Calu3 (cell line): ENCODE measurements at regions not wholly inside any gene's neighbourhood (a gene's known extent, or its start where the extent isn't known, plus 50 kb on each side); places are given as distances from the start of the nearest gene placed in this dataset.

Experiments
- BruUV-seq: library from RNA; stranded (reverse); fragments of 400-500 nt; replicated peaks from 2 replicates; lab custom pipeline; 2021; lab: Mats Ljungman, UMichigan
- CTCF ChIA-PET: fragments of 300-600 bp; sonication (Branson Sonifier 250); formaldehyde crosslinking; loops from one replicate; lab custom pipeline; 2022; ENCODE audit warnings: antibody characterized with exemption; lab: Charles Lee
- DNase-seq: peaks from one replicate; pipeline ENCODE4 v3.0.0; 2022
- H3K27ac Mint-ChIP-seq: one replicate; pipeline ENCODE4 v1.8.0; 2022; ENCODE audit warnings: mixed read lengths; ENCODE audit not compliant: unreplicated experiment
- H3K27me3 Mint-ChIP-seq: one replicate; pipeline ENCODE4 v1.8.0; 2022; ENCODE audit warnings: mixed read lengths; ENCODE audit not compliant: unreplicated experiment
- H3K36me3 Mint-ChIP-seq: one replicate; pipeline ENCODE4 v1.8.0; 2022; ENCODE audit warnings: mild to moderate bottlenecking, moderate library complexity, mixed read lengths; ENCODE audit not compliant: insufficient read depth, unreplicated experiment
- H3K4me1 Mint-ChIP-seq: one replicate; pipeline ENCODE4 v1.8.0; 2022; ENCODE audit warnings: mild to moderate bottlenecking, low read depth, mixed read lengths; ENCODE audit not compliant: unreplicated experiment
- H3K4me3 Mint-ChIP-seq: one replicate; pipeline ENCODE4 v1.8.0; 2022; ENCODE audit warnings: mild to moderate bottlenecking, low read depth, moderate library complexity, mixed read lengths; ENCODE audit not compliant: unreplicated experiment
- H3K9me3 Mint-ChIP-seq: one replicate; pipeline ENCODE4 v1.8.0; 2022; ENCODE audit warnings: low read depth, mixed read lengths; ENCODE audit not compliant: unreplicated experiment
- CTCF ChIP-seq: fragments of 200-600 bp; IDR thresholded peaks from one replicate; pipeline ENCODE4 v1.8.0; 2022; ENCODE audit warnings: antibody characterized with exemption; ENCODE audit not compliant: unreplicated experiment
- intact Hi-C: fragments of 100-400 bp; cut with micrococcal nuclease; formaldehyde crosslinking; loops from one replicate; pipeline ENCODE4 v1.10.0; 2022; ENCODE audit not compliant: unreplicated experiment

- H3K27ac Mint-ChIP-seq, result no peak overlapping the region
- no peaks in the 10 kb centered on the region for H3K4me1 Mint-ChIP-seq
- H3K4me3 Mint-ChIP-seq, result no peak overlapping the region
- peaks cover 3% of the 10 kb centered on the region for H3K9me3 Mint-ChIP-seq
- no peak for TF ChIP-seq CTCF
- BruUV-seq, result no TSS peak
- intact Hi-C loops, result no loop called here
- no peaks in the 10 kb centered on the region for H3K27me3 Mint-ChIP-seq
- no peak for DNase-seq
- CTCF ChIA-PET, result no interaction called here
- no peaks in the 10 kb centered on the region for H3K36me3 Mint-ChIP-seq
Measured at GRCh38 chr5:20157089-20157488, 169.1 kb upstream of the CDH18 start.

GRCh38 chr5:20145240-20145639 is 157.2 kb upstream of the CDH18 start:
- H3K4me3 Mint-ChIP-seq, result no peak overlapping the region
- no TSS peak for BruUV-seq
- TF ChIP-seq CTCF, result no peak
- H3K27me3 Mint-ChIP-seq, result no peaks in the 10 kb centered on the region
- no peak overlapping the region for H3K27ac Mint-ChIP-seq
- H3K9me3 Mint-ChIP-seq, result peaks cover 10% of the 10 kb centered on the region
- DNase-seq, result no peak
- CTCF ChIA-PET, result no interaction called here
- H3K4me1 Mint-ChIP-seq, result no peaks in the 10 kb centered on the region
- H3K36me3 Mint-ChIP-seq, result no peaks in the 10 kb centered on the region
- intact Hi-C loops, result no loop called here

- peaks cover 11% of the 10 kb centered on the region for H3K9me3 Mint-ChIP-seq
- TF ChIP-seq CTCF, result no peak
- no TSS peak for BruUV-seq
- no peaks in the 10 kb centered on the region for H3K36me3 Mint-ChIP-seq
- no peak overlapping the region for H3K4me3 Mint-ChIP-seq
- CTCF ChIA-PET, result no interaction called here
- DNase-seq, result no peak
- no peaks in the 10 kb centered on the region for H3K27me3 Mint-ChIP-seq
- no peaks in the 10 kb centered on the region for H3K4me1 Mint-ChIP-seq
- H3K27ac Mint-ChIP-seq, result no peak overlapping the region
- intact Hi-C loops, result no loop called here
Measured at GRCh38 chr5:20129501-20129900, 141.5 kb upstream of the CDH18 start.

- CTCF ChIA-PET, result no interaction called here
- Mint-ChIP-seq H3K4me1 (no peaks in the 10 kb centered on the region), H3K9me3 (peaks cover 5% of the 10 kb centered on the region), H3K4me3 (no peak overlapping the region), H3K27me3 (no peaks in the 10 kb centered on the region), H3K27ac (no peak overlapping the region), H3K36me3 (no peaks in the 10 kb centered on the region)
- no peak for TF ChIP-seq CTCF
- no peak for DNase-seq
- intact Hi-C loops, result no loop called here
- no TSS peak for BruUV-seq
Measured at GRCh38 chr5:20128343-20128742, 140.3 kb upstream of the CDH18 start.
